ENCODE measurements at regions not wholly inside any gene's neighbourhood (a gene's known extent, or its start where the extent isn't known, plus 50 kb on each side); places are given as distances from the start of the nearest gene placed in this dataset.

DNA sequence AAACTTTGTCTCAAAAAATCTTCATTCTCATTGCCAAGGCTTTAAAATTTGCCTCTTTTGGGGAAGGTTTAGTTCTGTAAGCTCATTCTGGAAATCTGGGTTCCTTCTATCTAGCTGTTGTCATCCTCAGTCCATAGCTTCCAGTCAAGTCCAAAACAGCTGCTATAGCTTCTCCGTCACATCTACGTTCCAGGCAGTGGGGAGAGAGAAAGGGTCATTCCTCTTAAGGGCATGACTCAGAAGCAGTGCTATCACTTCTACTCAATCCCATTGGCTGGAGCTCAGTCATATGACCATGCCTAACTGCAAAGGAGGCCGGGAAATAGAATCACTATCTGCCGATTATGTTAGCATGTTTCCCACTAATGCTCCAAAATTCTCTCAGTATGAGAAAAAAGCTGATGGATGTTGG is 141.4 kb upstream of the PTPN1 start:
- Histone ChIP-seq H3K27me3 (replicated peaks; ENCODE audit: control insufficient read depth, insufficient read depth, low read length) (peaks cover 3% of the 10 kb centered on the region), H3K9me3 (ENCODE audit: control insufficient read depth, low read length) (no peaks in the 10 kb centered on the region), H3K9ac (ENCODE audit: low read length) (no peak overlapping the region), H3K36me3 (ENCODE audit: control insufficient read depth, insufficient read depth, low read length, severe bottlenecking) (no peaks in the 10 kb centered on the region), H3K4me3 (ENCODE audit: low read length) (no peak overlapping the region), H3K4me1 (ENCODE audit: control insufficient read depth, insufficient read depth, low read length) (peaks cover 9% of the 10 kb centered on the region)
- DNase-seq (ENCODE audit: low read depth), result peak; percentile 10

DNA sequence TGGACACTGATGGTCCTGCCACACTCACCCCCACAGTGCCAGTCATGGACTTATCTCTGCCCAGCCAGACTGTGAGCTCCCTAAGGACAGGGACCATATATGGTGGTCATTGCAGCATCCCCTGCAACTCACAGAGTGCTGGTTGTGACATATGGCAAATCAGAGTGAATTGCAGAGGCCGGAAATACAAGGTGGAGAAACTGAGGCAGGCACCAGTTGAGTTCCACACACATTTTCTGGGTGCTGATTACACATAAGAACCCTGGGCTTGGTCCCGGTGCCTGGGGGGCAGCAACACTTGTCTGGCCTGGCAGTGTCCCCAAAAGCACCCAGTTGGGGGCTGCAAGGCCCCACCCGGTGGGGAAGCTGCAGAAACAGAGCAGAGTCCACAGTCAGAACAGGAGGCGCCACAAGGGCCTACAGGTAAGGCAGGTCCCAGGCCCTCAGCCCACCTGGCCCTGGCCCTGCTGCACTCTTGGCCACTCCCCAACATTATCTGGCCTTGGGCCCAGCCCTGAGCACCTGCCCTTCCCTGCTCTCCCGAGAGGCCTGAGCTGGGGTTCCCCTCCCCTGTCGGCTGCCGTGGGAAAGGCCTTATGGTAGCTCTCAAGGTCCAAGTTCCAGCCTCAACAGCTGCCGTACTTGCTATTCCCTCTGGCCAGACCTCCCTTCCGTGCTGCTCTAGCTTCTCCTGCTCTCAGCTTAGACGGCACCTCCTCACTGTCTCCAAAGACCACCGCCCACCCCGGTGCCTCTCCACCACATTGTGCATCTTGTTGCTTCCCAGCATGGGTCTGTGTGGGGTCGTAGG is 140.8 kb upstream of the PTPN1 start:
- no peaks in the 10 kb centered on the region for H3K9me3 ChIP-seq (ENCODE audit: control insufficient read depth, low read length)
- no peaks in the 10 kb centered on the region for H3K27me3 ChIP-seq (replicated peaks; ENCODE audit: control insufficient read depth, insufficient read depth, low read length)
- H3K4me1 ChIP-seq (ENCODE audit: control insufficient read depth, insufficient read depth, low read length), result peaks cover 9% of the 10 kb centered on the region
- no peaks in the 10 kb centered on the region for H3K36me3 ChIP-seq (ENCODE audit: control insufficient read depth, insufficient read depth, low read length, severe bottlenecking)
- H3K9ac ChIP-seq (ENCODE audit: low read length), result no peak overlapping the region
- DNase-seq (ENCODE audit: low read depth), result no peak
- no peak overlapping the region for H3K4me3 ChIP-seq (ENCODE audit: low read length)

DNA sequence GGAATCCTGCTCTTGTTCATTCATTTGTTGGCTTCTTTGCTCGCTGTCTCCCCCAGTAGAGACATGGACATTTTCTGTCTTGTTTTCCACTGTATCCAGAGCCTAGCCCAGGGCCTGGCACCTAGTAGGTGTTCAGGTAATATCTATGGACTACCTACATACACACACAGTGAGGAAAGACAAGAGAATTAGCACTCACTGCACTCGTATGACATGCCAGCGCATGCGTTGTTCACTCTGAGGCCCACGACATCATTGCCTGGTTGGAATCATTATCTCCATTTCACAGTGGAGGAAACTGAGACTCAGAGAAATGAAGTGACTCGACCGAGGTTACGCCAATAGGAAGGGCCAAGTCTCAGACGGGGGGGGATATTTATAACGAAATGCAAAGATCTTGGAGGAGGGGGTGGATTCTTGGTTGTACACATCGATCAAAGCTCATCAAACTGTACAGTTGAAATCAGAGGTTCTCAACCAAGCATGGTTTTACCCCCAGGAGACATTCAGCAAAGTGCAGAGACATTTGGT is 140.1 kb upstream of the PTPN1 start:
- no peak for DNase-seq (ENCODE audit: low read depth)
- no peaks in the 10 kb centered on the region for H3K36me3 ChIP-seq (ENCODE audit: control insufficient read depth, insufficient read depth, low read length, severe bottlenecking)

DNA sequence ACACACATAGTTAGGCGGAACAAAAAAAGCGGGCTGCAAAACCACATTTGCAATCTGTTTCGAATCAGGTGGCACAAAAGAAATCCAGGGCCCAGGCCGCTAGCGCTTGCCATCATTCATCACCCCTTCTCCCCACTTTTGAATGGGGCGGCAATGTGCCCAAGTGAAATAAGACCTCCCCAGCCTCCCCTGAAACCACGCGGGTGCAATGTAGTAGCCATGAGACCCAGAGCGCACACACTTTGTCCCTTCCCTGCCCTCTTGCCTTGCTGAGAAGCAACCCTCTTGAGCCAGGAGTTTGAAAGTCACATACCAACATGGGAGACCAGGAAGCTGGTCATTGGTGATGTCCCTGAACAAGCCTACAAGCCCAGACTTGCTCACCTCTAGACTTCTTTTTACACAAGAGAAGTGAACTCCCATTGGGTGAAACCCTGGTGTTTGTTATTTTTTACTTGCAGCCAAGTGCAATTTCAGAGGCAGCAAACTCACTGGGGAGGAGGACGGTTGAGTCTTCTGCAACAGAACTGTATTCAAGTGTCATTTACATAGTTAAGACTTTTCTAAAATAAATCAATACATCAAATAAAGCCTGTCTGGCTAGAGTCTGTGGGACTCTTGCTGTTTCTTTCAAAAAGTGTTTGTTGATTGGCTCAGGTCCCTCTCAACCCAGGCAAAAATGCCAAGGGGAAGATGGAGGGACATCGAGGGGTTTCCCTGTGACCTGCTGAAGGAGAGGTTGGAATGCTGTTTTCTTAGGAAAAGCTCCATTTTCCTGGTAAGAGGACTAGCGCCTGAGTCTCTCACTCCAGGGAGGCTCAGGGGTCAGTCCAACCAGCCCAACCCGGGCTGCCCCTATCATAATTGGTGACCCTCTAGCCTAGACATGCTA is 138.1 kb upstream of the PTPN1 start:
- no peaks in the 10 kb centered on the region for H3K4me1 ChIP-seq (ENCODE audit: control insufficient read depth, insufficient read depth, low read length)
- no peak overlapping the region for H3K9ac ChIP-seq (ENCODE audit: low read length)
- no peak overlapping the region for H3K4me3 ChIP-seq (ENCODE audit: low read length)
- no peaks in the 10 kb centered on the region for H3K36me3 ChIP-seq (ENCODE audit: control insufficient read depth, insufficient read depth, low read length, severe bottlenecking)
- no peaks in the 10 kb centered on the region for H3K9me3 ChIP-seq (ENCODE audit: control insufficient read depth, low read length)
- no peaks in the 10 kb centered on the region for H3K27me3 ChIP-seq (replicated peaks; ENCODE audit: control insufficient read depth, insufficient read depth, low read length)
- DNase-seq (ENCODE audit: low read depth), result no peak

More for the DNA sequence above, 140.1 kb upstream of the PTPN1 start:
- no peak overlapping the region for H3K4me3 ChIP-seq (ENCODE audit: low read length)
- no peaks in the 10 kb centered on the region for H3K27me3 ChIP-seq (replicated peaks; ENCODE audit: control insufficient read depth, insufficient read depth, low read length)
- no peak overlapping the region for H3K9ac ChIP-seq (ENCODE audit: low read length)
- no peaks in the 10 kb centered on the region for H3K9me3 ChIP-seq (ENCODE audit: control insufficient read depth, low read length)
- peaks cover 3% of the 10 kb centered on the region for H3K4me1 ChIP-seq (ENCODE audit: control insufficient read depth, insufficient read depth, low read length)

DNA sequence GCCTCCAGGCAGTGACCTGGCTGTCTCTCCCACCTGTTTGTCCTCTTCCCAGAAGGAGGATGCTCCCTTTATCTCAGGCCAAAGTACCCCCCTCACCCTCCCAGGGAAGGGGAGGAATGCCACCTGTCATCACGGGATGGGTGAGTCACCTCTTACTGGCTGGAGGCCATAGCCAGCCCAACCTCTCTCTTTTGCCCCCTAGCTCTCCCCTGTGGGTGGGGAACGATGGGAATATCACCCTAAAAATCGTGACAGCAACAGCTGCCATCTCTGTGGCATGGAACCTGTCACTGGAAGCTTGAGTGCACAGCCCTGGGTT is 137.5 kb upstream of the PTPN1 start:
- Histone ChIP-seq H3K4me1 (ENCODE audit: control insufficient read depth, insufficient read depth, low read length) (no peaks in the 10 kb centered on the region), H3K9me3 (ENCODE audit: control insufficient read depth, low read length) (no peaks in the 10 kb centered on the region), H3K36me3 (ENCODE audit: control insufficient read depth, insufficient read depth, low read length, severe bottlenecking) (no peaks in the 10 kb centered on the region), H3K27me3 (replicated peaks; ENCODE audit: control insufficient read depth, insufficient read depth, low read length) (no peaks in the 10 kb centered on the region), H3K9ac (ENCODE audit: low read length) (no peak overlapping the region), H3K4me3 (ENCODE audit: low read length) (no peak overlapping the region)
- no peak for DNase-seq (ENCODE audit: low read depth)

DNA sequence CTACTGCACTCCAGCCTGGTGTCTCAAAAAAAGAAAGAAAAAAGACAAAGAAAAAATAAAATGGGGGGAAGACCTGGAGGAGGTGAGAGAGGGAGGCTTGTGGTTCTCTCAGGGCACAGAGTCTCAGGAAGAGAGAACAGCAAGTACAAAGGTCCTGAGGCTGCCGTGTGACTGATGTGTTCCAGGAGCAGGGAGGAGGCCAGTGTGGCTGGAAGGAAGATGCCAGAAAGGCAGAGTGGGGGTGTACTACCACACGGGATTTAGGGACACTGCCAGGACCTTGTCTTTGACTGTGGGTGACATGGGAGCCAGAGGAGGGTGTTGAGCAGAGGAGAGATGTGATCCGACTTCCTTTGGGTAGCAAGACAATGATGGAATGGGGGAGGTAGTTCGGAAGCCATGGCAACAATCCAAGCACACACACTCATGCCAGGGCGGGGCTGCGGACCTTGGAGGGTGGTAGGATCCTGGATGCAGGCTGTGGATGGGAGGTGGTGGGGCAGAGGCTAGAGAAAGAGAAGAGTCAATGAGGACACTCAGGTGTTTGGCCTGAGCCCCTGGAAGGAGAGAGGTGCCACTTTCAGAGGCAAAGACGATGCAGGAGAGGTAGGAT is 136.4 kb upstream of the PTPN1 start:
- DNase-seq (ENCODE audit: low read depth), result no peak

DNA sequence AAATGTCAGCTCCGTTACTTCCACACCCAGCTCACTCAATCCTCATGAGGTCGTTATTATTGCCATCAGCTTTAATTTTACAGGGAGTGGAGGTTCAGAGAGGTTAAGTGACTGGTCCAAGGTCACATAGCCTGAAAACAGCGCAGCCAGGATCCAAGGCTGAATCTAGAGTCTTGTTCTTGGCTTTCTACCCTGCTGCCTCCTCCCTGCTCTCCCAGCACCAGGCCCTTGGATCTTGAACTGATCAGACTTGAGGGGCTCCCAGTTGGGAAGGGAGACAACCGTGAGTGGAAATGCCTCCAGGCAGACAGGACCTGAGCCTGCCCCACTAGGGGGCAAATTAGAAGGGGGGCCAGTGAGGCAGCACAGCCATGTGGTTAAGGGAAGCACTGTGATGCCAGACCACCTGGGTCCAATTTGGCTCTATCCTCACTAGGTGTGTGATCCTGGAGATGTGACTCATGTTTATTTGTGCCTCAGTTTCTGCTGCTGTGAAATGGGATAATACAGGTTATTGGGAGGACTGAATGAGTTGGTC is 135.6 kb upstream of the PTPN1 start:
- Histone ChIP-seq H3K4me3 (ENCODE audit: low read length) (no peak overlapping the region), H3K9ac (ENCODE audit: low read length) (no peak overlapping the region), H3K4me1 (ENCODE audit: control insufficient read depth, insufficient read depth, low read length) (peaks cover 11% of the 10 kb centered on the region), H3K9me3 (ENCODE audit: control insufficient read depth, low read length) (no peaks in the 10 kb centered on the region), H3K36me3 (ENCODE audit: control insufficient read depth, insufficient read depth, low read length, severe bottlenecking) (no peaks in the 10 kb centered on the region), H3K27me3 (replicated peaks; ENCODE audit: control insufficient read depth, insufficient read depth, low read length) (no peaks in the 10 kb centered on the region)
- DNase-seq (ENCODE audit: low read depth), result no peak

More for the DNA sequence above, 136.4 kb upstream of the PTPN1 start:
- no peak overlapping the region for H3K9ac ChIP-seq (ENCODE audit: low read length)
- H3K27me3 ChIP-seq (replicated peaks; ENCODE audit: control insufficient read depth, insufficient read depth, low read length), result no peaks in the 10 kb centered on the region
- H3K9me3 ChIP-seq (ENCODE audit: control insufficient read depth, low read length), result no peaks in the 10 kb centered on the region
- H3K36me3 ChIP-seq (ENCODE audit: control insufficient read depth, insufficient read depth, low read length, severe bottlenecking), result no peaks in the 10 kb centered on the region
- no peak overlapping the region for H3K4me3 ChIP-seq (ENCODE audit: low read length)
- H3K4me1 ChIP-seq (ENCODE audit: control insufficient read depth, insufficient read depth, low read length), result peaks cover 5% of the 10 kb centered on the region

DNA sequence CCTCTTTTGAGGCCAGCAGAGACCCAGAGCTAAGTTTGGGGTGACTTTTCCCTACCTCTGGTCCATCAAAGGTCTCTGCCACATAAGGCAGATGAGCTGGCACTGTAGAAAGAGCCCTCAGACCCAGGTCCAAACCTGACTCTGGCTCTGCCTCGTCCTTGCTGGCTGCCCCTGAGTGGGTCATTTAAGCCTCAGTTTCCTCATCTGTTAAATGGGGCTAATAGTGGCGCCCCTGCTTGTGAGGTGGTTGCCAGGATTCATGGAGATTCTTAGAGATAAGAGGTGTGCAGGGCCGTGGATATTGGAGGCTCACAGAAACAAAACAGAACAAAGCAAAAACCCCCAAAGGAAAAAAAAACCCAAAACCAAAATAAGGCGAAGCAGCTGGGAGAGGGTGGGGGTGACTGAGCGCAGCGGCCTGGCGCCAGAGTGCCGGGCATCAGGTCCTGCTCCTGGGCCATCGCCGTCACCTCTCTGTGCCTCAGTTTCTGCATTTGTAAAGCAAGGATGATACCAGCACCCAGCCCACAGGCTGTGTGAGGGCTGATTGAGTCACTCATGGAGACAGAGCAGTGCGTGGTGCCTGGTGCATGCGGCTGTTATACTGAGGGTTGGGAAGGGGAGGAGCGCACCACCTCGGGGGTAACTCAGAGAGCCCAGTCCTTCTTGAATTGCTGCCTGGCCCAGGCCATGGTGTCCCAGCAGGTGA is 133.8 kb upstream of the PTPN1 start:
- H3K27me3 ChIP-seq (replicated peaks; ENCODE audit: control insufficient read depth, insufficient read depth, low read length), result no peaks in the 10 kb centered on the region
- no peak overlapping the region for H3K4me3 ChIP-seq (ENCODE audit: low read length)
- H3K4me1 ChIP-seq (ENCODE audit: control insufficient read depth, insufficient read depth, low read length), result peaks cover 22% of the 10 kb centered on the region
- H3K36me3 ChIP-seq (ENCODE audit: control insufficient read depth, insufficient read depth, low read length, severe bottlenecking), result no peaks in the 10 kb centered on the region
- H3K9ac ChIP-seq (ENCODE audit: low read length), result no peak overlapping the region
- no peaks in the 10 kb centered on the region for H3K9me3 ChIP-seq (ENCODE audit: control insufficient read depth, low read length)
- DNase-seq (ENCODE audit: low read depth), result no peak

DNA sequence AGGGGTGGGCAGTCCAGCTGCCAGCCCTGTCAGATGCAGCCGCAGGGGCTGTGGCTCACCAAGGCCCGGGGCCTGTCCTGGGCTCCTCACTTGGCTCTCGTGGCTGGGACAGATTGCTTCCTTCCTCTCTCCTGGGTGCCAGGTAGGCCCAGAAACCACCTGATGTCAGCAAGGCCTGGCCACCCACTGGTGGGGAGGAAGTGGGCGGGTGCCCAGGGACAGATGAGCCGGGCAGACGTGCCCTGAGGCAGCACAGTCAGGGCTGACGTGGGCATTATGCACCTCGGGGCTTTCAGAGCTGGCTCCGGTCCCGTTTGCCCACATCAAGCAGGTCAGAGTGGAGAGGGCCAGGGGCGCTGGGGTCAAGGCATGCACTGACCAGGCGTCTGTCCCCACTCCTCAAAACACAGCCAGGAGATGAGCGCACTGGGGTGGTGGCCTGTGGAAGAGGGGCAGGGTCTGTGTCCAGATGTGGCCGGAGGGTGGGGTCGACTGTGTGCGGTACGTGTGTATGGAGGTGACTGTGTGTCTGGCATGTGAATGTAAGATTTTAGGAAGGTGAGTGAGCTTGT is 133.2 kb upstream of the PTPN1 start:
- no peak for DNase-seq (ENCODE audit: low read depth)
- H3K9ac ChIP-seq (ENCODE audit: low read length), result no peak overlapping the region
- no peak overlapping the region for H3K4me3 ChIP-seq (ENCODE audit: low read length)
- no peaks in the 10 kb centered on the region for H3K9me3 ChIP-seq (ENCODE audit: control insufficient read depth, low read length)
- no peaks in the 10 kb centered on the region for H3K36me3 ChIP-seq (ENCODE audit: control insufficient read depth, insufficient read depth, low read length, severe bottlenecking)
- no peaks in the 10 kb centered on the region for H3K27me3 ChIP-seq (replicated peaks; ENCODE audit: control insufficient read depth, insufficient read depth, low read length)
- H3K4me1 ChIP-seq (ENCODE audit: control insufficient read depth, insufficient read depth, low read length), result peaks cover 22% of the 10 kb centered on the region

DNA sequence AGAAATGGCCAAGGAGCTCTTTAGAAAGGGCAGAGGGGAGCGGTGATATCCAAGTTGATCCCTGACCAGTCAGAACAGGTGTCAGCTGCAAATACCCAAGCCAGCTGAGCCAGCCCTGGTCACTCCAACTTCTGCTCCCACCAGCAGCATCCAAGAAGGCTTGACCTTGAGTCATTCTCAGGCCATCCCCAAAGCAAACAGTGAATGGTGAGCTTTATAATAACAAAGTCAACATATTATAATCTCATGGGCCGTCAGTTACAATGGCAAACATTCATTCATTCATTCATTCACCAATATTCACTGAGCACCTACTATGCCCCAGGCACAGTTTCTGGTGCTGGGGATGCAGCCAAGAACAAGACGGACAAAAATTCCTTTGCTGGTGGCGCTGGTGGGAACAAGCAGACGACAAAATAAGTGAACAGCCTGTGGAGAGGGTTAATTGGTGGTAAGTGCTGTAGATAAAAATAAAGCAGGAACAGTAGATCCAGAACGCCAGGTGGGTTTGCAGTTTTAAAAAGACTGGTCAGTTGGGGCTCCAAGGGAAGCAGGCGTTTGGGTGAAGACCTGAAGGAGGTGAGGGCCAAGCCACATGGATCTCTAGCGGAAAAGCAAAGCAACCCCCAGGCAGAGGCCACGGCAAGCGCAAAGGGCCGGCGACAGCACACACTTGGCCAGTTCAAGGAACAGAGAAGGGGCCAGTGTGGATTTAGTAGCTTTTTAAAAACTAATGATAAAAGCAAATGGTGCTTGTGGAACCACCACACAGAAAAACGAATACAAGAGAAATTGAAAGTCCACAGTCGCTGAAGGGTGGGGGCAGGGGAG is 131.8 kb upstream of the PTPN1 start:
- DNase-seq (ENCODE audit: low read depth), result no peak
- Histone ChIP-seq H3K36me3 (ENCODE audit: control insufficient read depth, insufficient read depth, low read length, severe bottlenecking) (no peaks in the 10 kb centered on the region), H3K4me1 (ENCODE audit: control insufficient read depth, insufficient read depth, low read length) (peaks cover 22% of the 10 kb centered on the region), H3K9me3 (ENCODE audit: control insufficient read depth, low read length) (no peaks in the 10 kb centered on the region), H3K27me3 (replicated peaks; ENCODE audit: control insufficient read depth, insufficient read depth, low read length) (no peaks in the 10 kb centered on the region), H3K4me3 (ENCODE audit: low read length) (peak overlapping the region; percentile 60), H3K9ac (ENCODE audit: low read length) (peak overlapping the region; percentile 64)

All from adipocyte (in vitro differentiated cells).